ENCODE measurements at regions not wholly inside any gene's neighbourhood (a gene's known extent, or its start where the extent isn't known, plus 50 kb on each side); places are given as distances from the start of the nearest gene placed in this dataset.

GRCh38 chrX:63979480-63979879 lies 194.5 kb upstream of the ARHGEF9 start:
- DNase-seq (ENCODE audit: low read depth, low spot score), result no peak
- intact Hi-C loops (cut with micrococcal nuclease), result no loop called here
- no peak overlapping the region for H2AFZ ChIP-seq (ENCODE audit: low read depth, low read length, poor library complexity, severe bottlenecking)
- 0 out of 2 replicates have a peak, but pooled peaks cover 5% of the 10 kb centered on the region for H3K27me3 ChIP-seq (ENCODE audit: insufficient read depth, low read length)
- POLR2A ChIA-PET, result no interaction called here
- no peaks in the 10 kb centered on the region for H4K20me1 ChIP-seq (ENCODE audit: insufficient read depth)
- no peak overlapping the region for H3K4me2 ChIP-seq (ENCODE audit: low read length)
- RAD21 ChIA-PET (ENCODE audit: low non-redundant PET in 1 of 2, low total read pairs in 2 of 2, uncharacterized antibody in 2 of 2, unreplicated experiment in 2 of 2), result no interaction called here
- TF ChIP-seq CBX3 (IDR thresholded peaks at IDR 0.05; ENCODE audit: low read depth) (no peak), CTCF (IDR thresholded peaks at IDR 0.05 in 2 of 3, conservative IDR thresholded peaks at IDR 0.05 in 1 of 3; ENCODE audit: borderline replicate concordance in 1 of 3, insufficient read depth in 1 of 3, low read depth in 2 of 3, low read length in 2 of 3) (no peak)
- CTCF ChIA-PET, result no interaction called here
- no peak for ATAC-seq
- H3K36me3 ChIP-seq (ENCODE audit: control insufficient read depth in 1 of 2, insufficient read depth in 2 of 2, low read length in 2 of 2), result no peaks in the 10 kb centered on the region
- no peaks in the 10 kb centered on the region for H3K9me2 ChIP-seq (ENCODE audit: insufficient read depth)
- no peaks in the 10 kb centered on the region for H3K9me3 ChIP-seq (ENCODE audit: control insufficient read depth in 1 of 2, insufficient read depth in 1 of 2, low read depth in 1 of 2, low read length in 2 of 2)
- no TSS peak for BruUV-seq (replicated peaks)
- no peaks in the 10 kb centered on the region for H3K4me1 ChIP-seq (ENCODE audit: control insufficient read depth in 1 of 2, insufficient read depth in 2 of 2, low read length in 2 of 2)
- H3K4me3 ChIP-seq (replicated peaks in 1 of 2; ENCODE audit: low read depth in 1 of 2, low read length in 2 of 2), result no peak overlapping the region
- H3K9ac ChIP-seq (ENCODE audit: low read length), result no peak overlapping the region
- H3K27ac ChIP-seq (ENCODE audit: low read depth, low read length), result no peak overlapping the region
- no peaks in the 10 kb centered on the region for H3K79me2 ChIP-seq (ENCODE audit: insufficient read depth, low read length)

GRCh38 chrX:63967551-63967950 lies 182.5 kb upstream of the ARHGEF9 start:
- Histone ChIP-seq H3K9ac (ENCODE audit: low read length) (no peak overlapping the region), H3K79me2 (ENCODE audit: insufficient read depth, low read length) (no peaks in the 10 kb centered on the region), H3K4me2 (ENCODE audit: low read length) (no peak overlapping the region), H3K9me3 (ENCODE audit: control insufficient read depth in 1 of 2, insufficient read depth in 1 of 2, low read depth in 1 of 2, low read length in 2 of 2) (no peaks in the 10 kb centered on the region), H3K27me3 (ENCODE audit: insufficient read depth, low read length) (no peaks in the 10 kb centered on the region), H3K27ac (ENCODE audit: low read depth, low read length) (no peak overlapping the region), H3K36me3 (ENCODE audit: control insufficient read depth in 1 of 2, insufficient read depth in 2 of 2, low read length in 2 of 2) (no peaks in the 10 kb centered on the region), H3K4me3 (replicated peaks in 1 of 2; ENCODE audit: low read depth in 1 of 2, low read length in 2 of 2) (no peak overlapping the region), H3K9me2 (ENCODE audit: insufficient read depth) (no peaks in the 10 kb centered on the region), H3K4me1 (ENCODE audit: control insufficient read depth in 1 of 2, insufficient read depth in 2 of 2, low read length in 2 of 2) (no peaks in the 10 kb centered on the region), H2AFZ (ENCODE audit: low read depth, low read length, poor library complexity, severe bottlenecking) (no peak overlapping the region), H4K20me1 (ENCODE audit: insufficient read depth) (no peaks in the 10 kb centered on the region)
- no peak for TF ChIP-seq SP1 (IDR thresholded peaks at IDR 0.05; ENCODE audit: low read depth)
- no peak for TF ChIP-seq CEBPB (IDR thresholded peaks at IDR 0.05; ENCODE audit: low read depth)
- no peak for TF ChIP-seq YY1 (IDR thresholded peaks at IDR 0.05; ENCODE audit: extremely low read depth, insufficient replicate concordance, low read depth, low read length)
- TF ChIP-seq EZH2phosphoT487 (IDR thresholded peaks at IDR 0.05; ENCODE audit: borderline replicate concordance), result no peak
- no peak for TF ChIP-seq RAD21 (IDR thresholded peaks at IDR 0.05; ENCODE audit: low read depth)
- no peak for TF ChIP-seq ATF3 (IDR thresholded peaks at IDR 0.05)
- TF ChIP-seq EZH2 (IDR thresholded peaks at IDR 0.05), result no peak
- TF ChIP-seq ELF1 (IDR thresholded peaks at IDR 0.05; ENCODE audit: borderline replicate concordance, low read depth), result no peak
- TF ChIP-seq ZNF274 (IDR thresholded peaks at IDR 0.05; ENCODE audit: low read depth, low read length), result no peak
- TF ChIP-seq ZBTB33 (IDR thresholded peaks at IDR 0.05; ENCODE audit: extremely low read depth, insufficient replicate concordance, low read length), result no peak
- TF ChIP-seq TCF7L2 (IDR thresholded peaks at IDR 0.05; ENCODE audit: borderline replicate concordance, extremely low read depth, insufficient read depth, insufficient read length), result no peak
- no peak for TF ChIP-seq MAX (IDR thresholded peaks at IDR 0.05)
- TF ChIP-seq POLR2A (IDR thresholded peaks at IDR 0.05; ENCODE audit: borderline replicate concordance, extremely low read depth, insufficient read depth, insufficient read length), result no peak
- BruUV-seq (replicated peaks), result no TSS peak
- ChIA-PET CTCF (no interaction called here), POLR2A (no interaction called here), RAD21 (ENCODE audit: low non-redundant PET in 1 of 2, low total read pairs in 2 of 2, uncharacterized antibody in 2 of 2, unreplicated experiment in 2 of 2) (no interaction called here)
- DNase-seq (ENCODE audit: low read depth, low spot score) (no peak), ATAC-seq (no peak)
- intact Hi-C loops (cut with micrococcal nuclease), result no loop called here
